ENCODE measurements at regions not wholly inside any gene's neighbourhood (a gene's known extent, or its start where the extent isn't known, plus 50 kb on each side); places are given as distances from the start of the nearest gene placed in this dataset.

GRCh38 chr22:27193215-27193614 lies 535.8 kb downstream of the MIAT start:
- dilution Hi-C loops (cut with MboI; ENCODE audit: extremely low pct_ligation_motif_present, low sequenced_read_pairs) = no loop called here
- FAIRE-seq (no peak), DNase-seq (ENCODE audit: low read depth, low spot score) (no peak)
- no peak for TF ChIP-seq EZH2 (IDR thresholded peaks at IDR 0.05; ENCODE audit: low read length)
- TF ChIP-seq CTCF (optimal IDR thresholded peaks at IDR 0.05 in 1 of 3, IDR thresholded peaks at IDR 0.05 in 1 of 3, conservative IDR thresholded peaks at IDR 0.05 in 1 of 3; ENCODE audit: extremely low read depth in 1 of 3, insufficient read depth in 2 of 3, low read length in 3 of 3) = no peak
- no peak overlapping the region for H2AFZ ChIP-seq (ENCODE audit: control insufficient read depth, low read length)
- no peaks in the 10 kb centered on the region for H3K9me3 ChIP-seq (ENCODE audit: control insufficient read depth, low read depth, low read length)
- no peaks in the 10 kb centered on the region for H3K36me3 ChIP-seq (ENCODE audit: control insufficient read depth in 2 of 2, extremely low read depth in 1 of 2, insufficient read depth in 2 of 2, low read length in 2 of 2)
- H3K27me3 ChIP-seq (ENCODE audit: control insufficient read depth, extremely low read depth, insufficient read depth, low read length) = no peaks in the 10 kb centered on the region
- H3K27ac ChIP-seq (ENCODE audit: control insufficient read depth, insufficient read depth, low read length) = no peak overlapping the region
- no peak overlapping the region for H3K9ac ChIP-seq (ENCODE audit: control insufficient read depth, extremely low read depth, insufficient read depth, low read length)
- no peaks in the 10 kb centered on the region for H3K9me1 ChIP-seq (ENCODE audit: control insufficient read depth, extremely low read depth, insufficient read depth, low read length)
- no peaks in the 10 kb centered on the region for H4K20me1 ChIP-seq (ENCODE audit: control insufficient read depth, extremely low read depth, insufficient read depth, low read length)
- peaks cover 10% of the 10 kb centered on the region for H3K4me1 ChIP-seq (ENCODE audit: control insufficient read depth, extremely low read depth, insufficient read depth, low read length)
- H3K4me3 ChIP-seq (ENCODE audit: control insufficient read depth in 2 of 3, extremely low read depth in 1 of 3, insufficient read depth in 2 of 3, low read depth in 1 of 3, low read length in 3 of 3) = no peak overlapping the region
- H3K79me2 ChIP-seq (ENCODE audit: control insufficient read depth, insufficient read depth, low read length) = no peaks in the 10 kb centered on the region
- H3K4me2 ChIP-seq (ENCODE audit: control insufficient read depth, extremely low read depth, insufficient read depth, low read depth, low read length) = no peak overlapping the region

GRCh38 chr22:27193636-27194035 lies 536.2 kb downstream of the MIAT start:
- Histone ChIP-seq H3K79me2 (ENCODE audit: control insufficient read depth, insufficient read depth, low read length) (no peaks in the 10 kb centered on the region), H3K9me1 (ENCODE audit: control insufficient read depth, extremely low read depth, insufficient read depth, low read length) (no peaks in the 10 kb centered on the region), H3K27me3 (ENCODE audit: control insufficient read depth, extremely low read depth, insufficient read depth, low read length) (no peaks in the 10 kb centered on the region), H3K4me3 (ENCODE audit: control insufficient read depth in 2 of 3, extremely low read depth in 1 of 3, insufficient read depth in 2 of 3, low read depth in 1 of 3, low read length in 3 of 3) (no peak overlapping the region), H3K4me1 (ENCODE audit: control insufficient read depth, extremely low read depth, insufficient read depth, low read length) (peaks cover 10% of the 10 kb centered on the region), H2AFZ (ENCODE audit: control insufficient read depth, low read length) (no peak overlapping the region), H3K9me3 (ENCODE audit: control insufficient read depth, low read depth, low read length) (no peaks in the 10 kb centered on the region), H3K9ac (ENCODE audit: control insufficient read depth, extremely low read depth, insufficient read depth, low read length) (no peak overlapping the region), H3K36me3 (ENCODE audit: control insufficient read depth in 2 of 2, extremely low read depth in 1 of 2, insufficient read depth in 2 of 2, low read length in 2 of 2) (no peaks in the 10 kb centered on the region), H4K20me1 (ENCODE audit: control insufficient read depth, extremely low read depth, insufficient read depth, low read length) (no peaks in the 10 kb centered on the region), H3K27ac (ENCODE audit: control insufficient read depth, insufficient read depth, low read length) (no peak overlapping the region), H3K4me2 (ENCODE audit: control insufficient read depth, extremely low read depth, insufficient read depth, low read depth, low read length) (no peak overlapping the region)
- DNase-seq (ENCODE audit: low read depth, low spot score) (no peak), FAIRE-seq (no peak)
- dilution Hi-C loops (cut with MboI; ENCODE audit: extremely low pct_ligation_motif_present, low sequenced_read_pairs) = no loop called here
- TF ChIP-seq EZH2 (IDR thresholded peaks at IDR 0.05; ENCODE audit: low read length) (no peak), CTCF (optimal IDR thresholded peaks at IDR 0.05 in 1 of 3, IDR thresholded peaks at IDR 0.05 in 1 of 3, conservative IDR thresholded peaks at IDR 0.05 in 1 of 3; ENCODE audit: extremely low read depth in 1 of 3, insufficient read depth in 2 of 3, low read length in 3 of 3) (no peak)

Data from keratinocyte (primary cell).